ENCODE measurements at regions not wholly inside any gene's neighbourhood (a gene's known extent, or its start where the extent isn't known, plus 50 kb on each side); places are given as distances from the start of the nearest gene placed in this dataset.

- H4K5ac ChIP-seq (ENCODE audit: insufficient read length, low read depth, low read length): no peak overlapping the region
- H2BK5ac ChIP-seq (ENCODE audit: low read depth, low read length): no peak overlapping the region
- H3K4ac ChIP-seq (replicated peaks; ENCODE audit: insufficient read length, low read depth, low read length): no peak overlapping the region
- no peaks in the 10 kb centered on the region for H3K79me2 ChIP-seq (ENCODE audit: control insufficient read depth in 1 of 2, insufficient read depth in 2 of 2, low read length in 2 of 2)
- DNase-seq (ENCODE audit: low read depth in 1 of 2, low spot score in 2 of 2) (no peak), FAIRE-seq (no peak)
- H4K91ac ChIP-seq (replicated peaks; ENCODE audit: insufficient read length, low read length): no peak overlapping the region
- ChIA-PET CTCF (ENCODE audit: partially characterized antibody) (interaction anchor here (0.6 to 1.0 kb wide), 2 partner anchors 9 to 1603 kb away, joined by 3 read pairs; no protein-coding TSS in a partner anchor), POLR2A (ENCODE audit: partially characterized antibody) (no interaction called here)
- H3K9ac ChIP-seq (replicated peaks in 1 of 4; ENCODE audit: extremely low read depth in 1 of 4, low read depth in 3 of 4, low read length in 3 of 4): no peak overlapping the region
- no peak overlapping the region for H2BK15ac ChIP-seq (ENCODE audit: low read length)
- H3K23ac ChIP-seq (ENCODE audit: insufficient read length): no peak overlapping the region
- 87% methylated on average over 2 of the region's 2 CpGs; no CpG with 5 or more reads in 1 of the 2 experiments for WGBS, 2 experiments (ENCODE audit: extremely low coverage in 1 of 2, insufficient coverage in 1 of 2, insufficient read length in 1 of 2, insufficient replicate concordance in 2 of 2, low coverage in 1 of 2, low lambda C conversion rate in 2 of 2, missing lambda C conversion rate in 1 of 2)
- no peak overlapping the region for H2BK12ac ChIP-seq (ENCODE audit: low read depth, low read length)
- H3K9me3 ChIP-seq (ENCODE audit: insufficient read depth in 2 of 2, low read depth in 1 of 2, low read length in 1 of 2): no peaks in the 10 kb centered on the region
- no peak overlapping the region for H3K18ac ChIP-seq (ENCODE audit: extremely low read depth, low read length)
- TF ChIP-seq KDM4A (IDR thresholded peaks at IDR 0.05; ENCODE audit: low read depth, low read length, severe bottlenecking): no peak
- TF ChIP-seq SUZ12 (IDR thresholded peaks at IDR 0.05; ENCODE audit: low read length): no peak
- TF ChIP-seq FOSL1 (IDR thresholded peaks at IDR 0.05; ENCODE audit: insufficient read depth, low read depth, low read length): no peak
- TF ChIP-seq JUN (IDR thresholded peaks at IDR 0.05; ENCODE audit: low read depth, low read length): no peak
- no peak for TF ChIP-seq CHD1 (IDR thresholded peaks at IDR 0.05; ENCODE audit: low read depth, low read length)
- TF ChIP-seq SP1 (IDR thresholded peaks at IDR 0.05; ENCODE audit: low read depth, low read length): no peak
- no peak for TF ChIP-seq CEBPB (IDR thresholded peaks at IDR 0.05; ENCODE audit: low read depth, low read length)
- no peak for TF ChIP-seq TAF7 (optimal IDR thresholded peaks at IDR 0.05; ENCODE audit: borderline replicate concordance, low read depth, low read length)
- H3K79me1 ChIP-seq (ENCODE audit: low read depth, low read length): no peaks in the 10 kb centered on the region
- H3K4me1 ChIP-seq (replicated peaks in 1 of 4; ENCODE audit: control insufficient read depth in 3 of 4, insufficient read depth in 4 of 4, low read length in 3 of 4): no peaks in the 10 kb centered on the region; a peak in 1 of 7 replicates
- no peak overlapping the region for H2AFZ ChIP-seq (ENCODE audit: low read length)
- H3K23me2 ChIP-seq (ENCODE audit: low read depth, low read length): no peaks in the 10 kb centered on the region; the same call in 1 of the 2 replicates
- H2AK5ac ChIP-seq (ENCODE audit: low read depth, low read length): no peak overlapping the region
- no peak overlapping the region for H2BK20ac ChIP-seq (ENCODE audit: low read length)
- no peak overlapping the region for H3K14ac ChIP-seq (ENCODE audit: insufficient read length)
- H4K8ac ChIP-seq (ENCODE audit: extremely low read depth, insufficient read depth, low read length): no peak overlapping the region
- H3K27me3 ChIP-seq (replicated peaks in 1 of 4; ENCODE audit: control insufficient read depth in 3 of 4, extremely low read depth in 1 of 4, insufficient read depth in 3 of 4, low read length in 3 of 4): no peaks in the 10 kb centered on the region
- no peaks in the 10 kb centered on the region for H4K20me1 ChIP-seq (replicated peaks in 1 of 2; ENCODE audit: control insufficient read depth in 1 of 2, insufficient read depth in 2 of 2, low read length in 2 of 2)
- no peak overlapping the region for H2BK120ac ChIP-seq (replicated peaks; ENCODE audit: low read depth, low read length)
- H3K56ac ChIP-seq (replicated peaks; ENCODE audit: insufficient read length, low read depth, low read length): no peak overlapping the region
- H3K36me3 ChIP-seq (ENCODE audit: control insufficient read depth in 2 of 4, insufficient read depth in 4 of 4, low read length in 3 of 4): no peaks in the 10 kb centered on the region
- no peak overlapping the region for H3K27ac ChIP-seq (ENCODE audit: low read depth, low read length)
- no peak overlapping the region for H3K4me2 ChIP-seq (ENCODE audit: insufficient read depth in 1 of 2, low read depth in 2 of 2, low read length in 2 of 2)
- no peak overlapping the region for H3K4me3 ChIP-seq (ENCODE audit: extremely low read depth in 1 of 4, insufficient read depth in 2 of 4, low read depth in 3 of 4, low read length in 4 of 4)
Observed at GRCh38 chr12:93322784-93323183, 54.9 kb upstream of the NUDT4 start.

Data from H1 (cell line).